ENCODE measurements at regions not wholly inside any gene's neighbourhood (a gene's known extent, or its start where the extent isn't known, plus 50 kb on each side); places are given as distances from the start of the nearest gene placed in this dataset.

- DNase-seq (ENCODE audit: low read depth): no peak
These were observed 49.9 kb upstream of the TAB2 start for GRCh38 chr6:149267513-149268043.

All from forelimb muscle (tissue), 1 donor.